Tibial artery (tissue), 4 donors: ENCODE measurements at regions not wholly inside any gene's neighbourhood (a gene's known extent, or its start where the extent isn't known, plus 50 kb on each side); places are given as distances from the start of the nearest gene placed in this dataset.

Experiments used
- DNase-seq, 2 donors: peaks; one replicate each; pipeline ENCODE4 v3.0.0-alpha.2; 2019
- H3K27ac ChIP-seq, 2 donors: fragments of 200-600 bp; sonication (generic) in 1 of 2; 1 replicate in 1 of 2; 2 replicates in 1 of 2; pipeline ENCODE4 v1.5.1; 2018 to 2019; ENCODE audit warnings: mild to moderate bottlenecking in 1 of 2
- H3K27me3 ChIP-seq, 2 donors: fragments of 200-600 bp; sonication (generic) in 1 of 2; one replicate each; pipeline versions ENCODE4 v1.5.1 to v1.6.0; 2016 to 2019
- H3K36me3 ChIP-seq, 3 donors: fragments of 200-600 bp; sonication (generic) in 2 of 3; one replicate each; pipeline ENCODE4 v1.5.1; 2016 to 2019; ENCODE audit warnings: mild to moderate bottlenecking in 2 of 3
- H3K4me1 ChIP-seq, 4 donors: fragments of 200-600 bp; sonication (generic) in 2 of 4; 1 replicate in 3 of 4; 2 replicates in 1 of 4; pipeline ENCODE4 v1.5.1; 2016 to 2019
- H3K4me3 ChIP-seq, 2 donors: fragments of 200-600 bp; sonication (generic) in 1 of 2; 1 replicate in 1 of 2; 2 replicates in 1 of 2; pipeline ENCODE4 v1.5.1; 2018 to 2019; ENCODE audit warnings: mild to moderate bottlenecking in 2 of 2
- H3K9me3 ChIP-seq, 3 donors: fragments of 200-600 bp; sonication (generic) in 1 of 3; one replicate each; pipeline ENCODE4 v1.5.1; 2016 to 2019
- intact Hi-C: fragments of 100-400 bp; cut with DNase I; formaldehyde crosslinking; loops from one replicate; pipeline ENCODE4 v1.15.0; 2023; ENCODE audit warnings: low total_unique reads
- TF ChIP-seq, protein P1 (sequence below), 2 experiments: fragments of 200-600 bp in 1 of 2; fragments of 450-650 bp in 1 of 2; IDR thresholded peaks; one replicate each; pipeline ENCODE4 v1.5.1; 2017 to 2019; ENCODE audit warnings: antibody characterized with exemption in 2 of 2, mild to moderate bottlenecking in 1 of 2, moderate library complexity in 1 of 2

DNA sequence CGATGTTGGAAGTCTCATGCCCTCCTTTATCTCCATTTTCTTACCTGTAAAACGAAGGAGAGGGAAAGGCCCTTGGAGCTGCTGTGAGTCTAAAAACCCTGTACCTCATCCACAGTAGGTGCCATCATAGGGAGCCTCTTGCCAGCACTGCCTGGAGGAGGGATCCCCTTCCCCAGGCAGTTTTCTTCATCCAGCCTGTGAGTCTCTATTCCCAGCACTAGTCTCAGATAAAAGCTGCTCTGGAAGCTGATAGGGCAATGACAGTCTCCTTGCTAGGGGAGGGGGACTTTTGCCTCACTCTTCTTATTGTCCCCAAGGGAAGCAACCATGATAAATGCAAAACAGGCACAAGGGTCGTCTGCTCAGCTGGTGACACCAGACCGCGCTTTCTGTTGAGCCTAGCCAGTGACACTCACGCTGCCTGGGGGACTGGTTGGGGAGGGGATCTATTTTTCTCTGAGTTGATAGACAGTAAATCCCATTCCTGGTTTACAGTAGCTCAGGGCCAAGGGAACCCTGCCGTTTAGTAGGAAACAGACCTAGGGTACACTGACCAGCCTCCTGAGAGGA, 139.5 kb upstream of the NABP1 start:
- Histone ChIP-seq H3K27me3 (no peaks in the 10 kb centered on the region), H3K27ac (no peak overlapping the region), H3K36me3 (no peaks in the 10 kb centered on the region), H3K9me3 (no peaks in the 10 kb centered on the region), H3K4me3 (no peak overlapping the region), H3K4me1 (no peaks in the 10 kb centered on the region)
- no peak for DNase-seq
- TF ChIP-seq, protein P1, sequence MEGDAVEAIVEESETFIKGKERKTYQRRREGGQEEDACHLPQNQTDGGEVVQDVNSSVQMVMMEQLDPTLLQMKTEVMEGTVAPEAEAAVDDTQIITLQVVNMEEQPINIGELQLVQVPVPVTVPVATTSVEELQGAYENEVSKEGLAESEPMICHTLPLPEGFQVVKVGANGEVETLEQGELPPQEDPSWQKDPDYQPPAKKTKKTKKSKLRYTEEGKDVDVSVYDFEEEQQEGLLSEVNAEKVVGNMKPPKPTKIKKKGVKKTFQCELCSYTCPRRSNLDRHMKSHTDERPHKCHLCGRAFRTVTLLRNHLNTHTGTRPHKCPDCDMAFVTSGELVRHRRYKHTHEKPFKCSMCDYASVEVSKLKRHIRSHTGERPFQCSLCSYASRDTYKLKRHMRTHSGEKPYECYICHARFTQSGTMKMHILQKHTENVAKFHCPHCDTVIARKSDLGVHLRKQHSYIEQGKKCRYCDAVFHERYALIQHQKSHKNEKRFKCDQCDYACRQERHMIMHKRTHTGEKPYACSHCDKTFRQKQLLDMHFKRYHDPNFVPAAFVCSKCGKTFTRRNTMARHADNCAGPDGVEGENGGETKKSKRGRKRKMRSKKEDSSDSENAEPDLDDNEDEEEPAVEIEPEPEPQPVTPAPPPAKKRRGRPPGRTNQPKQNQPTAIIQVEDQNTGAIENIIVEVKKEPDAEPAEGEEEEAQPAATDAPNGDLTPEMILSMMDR (IDR thresholded peaks at IDR 0.05): no peak
- intact Hi-C loops: no loop called here

DNA sequence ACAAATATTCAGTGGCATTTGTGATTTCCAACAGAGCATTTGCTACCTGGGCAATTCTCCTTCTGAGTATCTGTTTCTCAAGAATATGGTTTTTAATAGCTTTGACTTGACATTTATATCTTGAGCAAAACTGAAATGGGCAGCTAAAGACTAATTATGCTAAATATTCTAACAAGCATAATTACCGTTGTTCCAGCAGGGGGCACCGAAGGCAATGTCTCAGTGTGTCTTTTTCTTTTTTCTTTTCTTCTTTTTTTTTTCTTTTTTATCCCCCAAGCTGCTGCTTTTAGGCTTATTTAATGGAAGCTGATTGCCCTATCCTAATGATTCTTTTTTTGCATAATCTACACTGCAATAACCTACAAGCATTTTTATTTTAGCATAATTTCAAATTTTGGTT, 138.9 kb upstream of the NABP1 start:
- H3K36me3 ChIP-seq: no peaks in the 10 kb centered on the region
- no peak for DNase-seq
- H3K4me1 ChIP-seq: no peaks in the 10 kb centered on the region
- H3K4me3 ChIP-seq: no peak overlapping the region
- no peaks in the 10 kb centered on the region for H3K27me3 ChIP-seq
- TF ChIP-seq, protein P1 (IDR thresholded peaks at IDR 0.05): peak in 1 of 2 experiments; percentile 17
- H3K27ac ChIP-seq: no peak overlapping the region
- intact Hi-C loops: no loop called here
- H3K9me3 ChIP-seq: no peaks in the 10 kb centered on the region

DNA sequence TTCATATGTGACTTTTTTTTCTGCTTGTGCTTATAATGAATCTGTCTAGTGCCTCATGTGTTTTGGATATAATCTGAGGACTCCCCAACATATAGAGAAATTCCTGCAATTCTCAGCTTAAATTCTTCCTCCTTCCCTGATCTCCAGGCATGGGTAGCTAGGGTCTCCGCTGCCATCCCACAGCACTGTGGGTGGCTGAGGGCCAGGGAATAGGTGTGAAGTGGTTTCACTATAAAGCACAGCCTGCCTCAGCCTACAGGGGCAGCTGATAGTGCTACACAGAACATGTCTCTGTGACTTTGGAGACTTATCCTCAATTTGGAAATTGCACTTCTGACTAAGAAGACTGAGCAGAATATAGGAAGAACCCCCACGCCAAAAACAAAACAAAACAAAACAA, 137.3 kb upstream of the NABP1 start:
- Histone ChIP-seq H3K4me1 (no peaks in the 10 kb centered on the region), H3K36me3 (no peaks in the 10 kb centered on the region), H3K9me3 (no peaks in the 10 kb centered on the region), H3K27ac (no peak overlapping the region), H3K27me3 (no peaks in the 10 kb centered on the region), H3K4me3 (no peak overlapping the region)
- TF ChIP-seq, protein P1 (IDR thresholded peaks at IDR 0.05): no peak
- DNase-seq: no peak
- intact Hi-C loops: no loop called here

DNA sequence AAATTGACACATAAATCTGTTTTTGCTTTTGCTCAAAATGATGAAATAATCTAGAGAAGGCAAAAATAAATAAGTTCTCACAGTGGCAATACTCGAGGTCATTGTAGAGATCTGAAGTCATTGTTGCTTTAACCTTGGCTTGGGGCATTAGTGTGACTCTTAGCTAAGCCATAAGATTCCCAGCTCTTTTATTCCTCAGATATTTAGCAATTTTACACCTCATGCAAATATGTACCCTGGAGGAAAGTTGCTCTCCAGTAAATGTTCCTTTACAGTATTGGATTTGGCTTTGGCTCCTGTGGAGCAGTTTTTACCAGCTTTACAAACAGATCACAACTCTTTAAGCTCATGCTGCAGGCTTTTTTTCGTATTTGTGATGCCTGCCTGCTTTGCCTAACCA, 134.2 kb upstream of the NABP1 start:
- intact Hi-C loops: no loop called here
- TF ChIP-seq, protein P1 (IDR thresholded peaks at IDR 0.05): no peak
- Histone ChIP-seq H3K9me3 (no peaks in the 10 kb centered on the region), H3K4me3 (no peak overlapping the region), H3K36me3 (no peaks in the 10 kb centered on the region), H3K27me3 (peaks cover 0 to 3% of the 10 kb centered on the region in 2 donors), H3K27ac (no peak overlapping the region), H3K4me1 (no peaks in the 10 kb centered on the region)
- no peak for DNase-seq

DNA sequence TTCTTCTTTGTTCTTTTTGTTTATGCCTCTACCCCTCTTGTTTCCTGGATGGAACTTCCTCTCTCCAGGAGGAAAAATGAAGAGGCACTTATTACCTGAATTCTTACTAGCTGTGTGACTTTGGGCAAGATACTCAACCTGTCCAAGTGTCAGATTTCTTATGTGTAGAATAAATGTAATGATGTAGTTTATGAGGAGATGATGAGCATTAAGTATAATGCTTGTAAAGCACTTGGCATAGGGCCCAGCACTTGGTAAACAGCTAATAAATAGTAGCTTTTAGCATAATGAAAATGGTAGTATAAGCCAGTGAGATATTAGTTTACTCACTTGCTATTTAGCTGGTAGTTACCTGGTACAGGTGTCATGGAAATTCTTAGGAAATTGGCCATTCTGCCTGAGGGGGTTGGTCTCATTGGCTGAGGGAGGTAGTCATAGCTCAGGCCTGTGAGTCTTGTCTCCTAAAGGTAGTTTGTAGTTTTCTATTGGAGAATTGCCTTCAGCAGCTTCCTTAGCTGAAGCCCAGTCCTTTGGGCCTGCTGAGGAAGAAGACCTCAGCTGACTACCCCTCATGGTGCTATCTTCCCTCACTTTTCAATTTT, 133.4 kb upstream of the NABP1 start:
- intact Hi-C loops: no loop called here
- Histone ChIP-seq H3K36me3 (no peaks in the 10 kb centered on the region), H3K27ac (no peak overlapping the region), H3K9me3 (no peaks in the 10 kb centered on the region), H3K4me3 (no peak overlapping the region), H3K27me3 (peaks cover 0 to 3% of the 10 kb centered on the region in 2 donors), H3K4me1 (no peaks in the 10 kb centered on the region)
- TF ChIP-seq, protein P1 (IDR thresholded peaks at IDR 0.05): no peak
- DNase-seq: no peak
